ENCODE measurements at regions not wholly inside any gene's neighbourhood (a gene's known extent, or its start where the extent isn't known, plus 50 kb on each side); places are given as distances from the start of the nearest gene placed in this dataset.
A peak's percentile ranks its signal among the peaks of the same experiment; 100 is the strongest.

DNA sequence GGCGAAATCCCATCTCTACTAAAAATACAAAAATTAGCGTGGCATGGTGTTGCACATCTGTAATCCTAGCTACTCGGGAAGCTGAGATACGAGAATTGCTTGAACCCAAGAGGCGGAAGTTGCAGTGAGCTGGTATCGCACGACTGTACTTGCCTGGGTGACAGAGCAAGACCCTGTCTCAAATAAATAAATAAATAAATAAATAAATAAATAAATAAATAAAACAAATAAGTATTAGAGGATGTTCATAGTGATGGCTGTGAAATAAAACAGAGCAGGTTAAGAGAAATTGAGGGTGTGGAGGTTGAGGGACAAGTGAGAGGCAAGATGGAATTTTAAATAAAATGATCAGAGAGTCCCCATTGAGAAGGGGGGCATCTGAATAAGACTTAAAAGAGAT is 124.7 kb upstream of the DST start:
- Histone ChIP-seq H3K9me3 (ENCODE audit: control insufficient read depth, insufficient read depth, low read length) (no peaks in the 10 kb centered on the region), H3K4me1 (ENCODE audit: control insufficient read depth, insufficient read depth, low read length) (peaks cover 37% of the 10 kb centered on the region), H3K36me3 (ENCODE audit: control insufficient read depth, insufficient read depth, low read length) (no peaks in the 10 kb centered on the region), H3K27ac (ENCODE audit: low read depth, low read length) (no peak overlapping the region), H3K9ac (ENCODE audit: low read depth, low read length) (no peak overlapping the region), H3K4me3 (ENCODE audit: low read depth, low read length) (no peak overlapping the region), H3K27me3 (ENCODE audit: control insufficient read depth, insufficient read depth, low read length) (no peaks in the 10 kb centered on the region)

DNA sequence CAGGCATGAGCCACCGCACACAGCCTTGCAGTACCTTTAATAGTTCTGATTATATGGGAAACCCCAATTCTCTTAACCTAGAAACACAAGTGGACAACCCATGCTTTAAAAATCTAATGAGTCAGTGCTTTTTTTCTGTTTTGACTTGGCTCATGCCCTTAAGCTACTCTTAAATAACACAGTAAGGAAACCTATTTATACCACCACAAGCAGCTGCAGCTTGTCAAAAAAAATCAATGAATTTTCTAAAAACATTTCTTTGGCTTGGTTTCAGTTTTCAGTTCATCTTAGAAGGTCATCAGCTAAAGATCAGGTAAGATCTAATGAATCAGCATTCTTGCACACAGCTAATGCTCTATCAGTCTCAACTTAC is 124.1 kb upstream of the DST start:
- H3K27me3 ChIP-seq (ENCODE audit: control insufficient read depth, insufficient read depth, low read length), result no peaks in the 10 kb centered on the region
- no peak overlapping the region for H3K27ac ChIP-seq (ENCODE audit: low read depth, low read length)
- H3K9ac ChIP-seq (ENCODE audit: low read depth, low read length), result no peak overlapping the region
- no peaks in the 10 kb centered on the region for H3K36me3 ChIP-seq (ENCODE audit: control insufficient read depth, insufficient read depth, low read length)
- peaks cover 30% of the 10 kb centered on the region; the same call in 1 of the 2 replicates for H3K4me1 ChIP-seq (ENCODE audit: control insufficient read depth, insufficient read depth, low read length)
- no peaks in the 10 kb centered on the region for H3K9me3 ChIP-seq (ENCODE audit: control insufficient read depth, insufficient read depth, low read length)
- H3K4me3 ChIP-seq (ENCODE audit: low read depth, low read length), result no peak overlapping the region

DNA sequence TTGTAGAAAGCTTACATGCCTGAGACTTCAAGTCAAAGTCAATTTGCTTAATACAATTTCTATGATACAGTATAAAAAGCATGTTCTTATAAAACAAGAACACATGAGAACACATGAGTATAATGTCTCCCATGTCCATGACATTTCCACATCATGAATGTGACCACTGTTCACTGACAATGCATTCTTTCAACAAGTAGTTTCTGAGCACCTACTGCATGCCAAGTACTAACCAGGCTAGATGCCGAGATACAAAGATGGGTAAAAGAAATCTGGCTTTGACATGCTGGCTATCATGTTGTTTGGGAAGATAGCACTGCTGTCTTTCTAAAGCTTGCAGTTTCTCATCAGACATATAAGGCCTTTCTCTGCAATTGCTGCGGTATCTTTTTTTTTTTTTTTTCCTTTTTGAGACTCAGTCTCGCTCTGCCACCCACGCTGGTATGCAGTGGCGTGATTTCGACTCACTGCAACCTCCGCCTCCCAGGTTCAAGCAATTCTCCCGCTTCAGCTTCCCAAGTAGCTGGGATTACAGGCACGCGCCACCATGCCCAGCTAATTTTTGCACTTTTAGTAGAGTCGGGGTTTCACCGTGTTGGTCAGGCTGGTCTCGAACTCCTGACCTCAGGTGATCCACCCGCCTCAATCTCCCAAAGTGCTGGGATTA is 123.6 kb upstream of the DST start:
- no peaks in the 10 kb centered on the region for H3K36me3 ChIP-seq (ENCODE audit: control insufficient read depth, insufficient read depth, low read length)
- H3K27me3 ChIP-seq (ENCODE audit: control insufficient read depth, insufficient read depth, low read length), result no peaks in the 10 kb centered on the region

DNA sequence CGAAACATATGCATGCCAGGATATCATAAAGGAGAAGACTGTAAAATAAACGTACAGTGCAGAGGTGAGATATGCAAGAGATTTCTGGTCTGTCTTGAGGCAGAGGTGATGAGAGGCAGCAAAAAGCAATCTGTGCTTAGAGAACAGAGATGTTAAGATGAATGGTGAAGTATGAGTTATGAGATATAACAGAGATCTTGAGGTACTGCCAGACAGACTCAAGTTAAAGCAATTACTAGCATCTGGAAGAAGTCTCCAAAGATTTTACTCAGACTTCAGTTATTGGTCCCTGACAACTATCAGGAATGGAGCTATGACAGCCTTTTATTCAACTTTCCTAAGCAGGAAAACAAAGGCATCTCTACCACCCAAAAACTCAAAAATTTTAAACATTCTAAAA is 122.8 kb upstream of the DST start:
- Histone ChIP-seq H3K9ac (ENCODE audit: low read depth, low read length) (no peak overlapping the region), H3K36me3 (ENCODE audit: control insufficient read depth, insufficient read depth, low read length) (no peaks in the 10 kb centered on the region), H3K9me3 (ENCODE audit: control insufficient read depth, insufficient read depth, low read length) (no peaks in the 10 kb centered on the region), H3K27ac (ENCODE audit: low read depth, low read length) (no peak overlapping the region), H3K4me3 (ENCODE audit: low read depth, low read length) (no peak overlapping the region), H3K27me3 (ENCODE audit: control insufficient read depth, insufficient read depth, low read length) (no peaks in the 10 kb centered on the region), H3K4me1 (ENCODE audit: control insufficient read depth, insufficient read depth, low read length) (peaks cover 29% of the 10 kb centered on the region)

More for the DNA sequence above, 123.6 kb upstream of the DST start:
- Histone ChIP-seq H3K4me1 (ENCODE audit: control insufficient read depth, insufficient read depth, low read length) (peaks cover 26% of the 10 kb centered on the region; the same call in 1 of the 2 replicates), H3K9me3 (ENCODE audit: control insufficient read depth, insufficient read depth, low read length) (no peaks in the 10 kb centered on the region), H3K9ac (ENCODE audit: low read depth, low read length) (no peak overlapping the region), H3K27ac (ENCODE audit: low read depth, low read length) (no peak overlapping the region), H3K4me3 (ENCODE audit: low read depth, low read length) (no peak overlapping the region)

DNA sequence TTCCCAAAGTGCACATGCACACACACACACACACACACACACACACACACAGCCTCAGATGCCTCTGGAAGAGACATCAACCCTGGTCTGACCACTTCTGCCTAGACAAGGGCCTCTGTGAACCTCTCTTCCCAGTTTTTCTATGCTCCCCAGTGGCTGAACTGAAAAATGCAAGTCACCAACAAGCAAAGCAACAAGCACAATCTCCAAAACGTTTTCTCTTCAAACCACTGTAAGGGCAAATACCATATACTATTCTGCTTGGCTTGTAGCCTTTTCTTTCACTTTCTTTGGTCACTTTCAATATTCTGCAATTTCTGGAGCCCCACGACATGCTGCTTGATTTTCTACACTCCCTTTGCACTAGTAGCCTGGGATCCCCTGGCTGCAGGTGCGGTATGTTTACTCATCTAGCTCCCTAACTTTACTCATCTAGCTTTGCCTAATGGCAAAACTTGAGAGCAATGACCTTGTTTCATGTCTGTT is 121.4 kb upstream of the DST start:
- peak overlapping the region; percentile 39 for H3K27ac ChIP-seq (ENCODE audit: low read depth, low read length)
- peaks cover 39% of the 10 kb centered on the region for H3K4me1 ChIP-seq (ENCODE audit: control insufficient read depth, insufficient read depth, low read length)
- no peak overlapping the region for H3K4me3 ChIP-seq (ENCODE audit: low read depth, low read length)
- H3K9ac ChIP-seq (ENCODE audit: low read depth, low read length), result no peak overlapping the region
- H3K9me3 ChIP-seq (ENCODE audit: control insufficient read depth, insufficient read depth, low read length), result no peaks in the 10 kb centered on the region
- no peaks in the 10 kb centered on the region for H3K36me3 ChIP-seq (ENCODE audit: control insufficient read depth, insufficient read depth, low read length)
- no peaks in the 10 kb centered on the region for H3K27me3 ChIP-seq (ENCODE audit: control insufficient read depth, insufficient read depth, low read length)

DNA sequence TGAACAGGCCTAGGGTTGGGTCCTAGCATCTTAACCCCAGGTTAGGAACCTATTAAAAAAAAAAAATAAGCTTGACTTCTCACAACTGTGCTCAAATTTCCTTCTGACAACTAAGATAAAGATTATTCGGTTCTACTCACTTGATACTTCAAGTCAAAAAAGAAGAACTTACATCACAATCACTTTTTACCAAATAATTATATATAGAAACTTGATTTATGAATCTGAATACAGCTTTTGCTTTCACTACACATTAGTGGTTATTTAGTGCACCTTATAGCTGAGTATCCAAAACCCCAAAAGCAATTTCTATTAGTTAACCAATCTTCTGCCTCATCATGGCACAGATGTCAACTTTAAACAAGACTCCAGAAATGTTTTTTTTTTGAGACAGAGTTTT is 119.0 kb upstream of the DST start:
- no peaks in the 10 kb centered on the region for H3K27me3 ChIP-seq (ENCODE audit: control insufficient read depth, insufficient read depth, low read length)
- no peaks in the 10 kb centered on the region for H3K9me3 ChIP-seq (ENCODE audit: control insufficient read depth, insufficient read depth, low read length)
- H3K4me3 ChIP-seq (ENCODE audit: low read depth, low read length), result no peak overlapping the region
- no peaks in the 10 kb centered on the region for H3K36me3 ChIP-seq (ENCODE audit: control insufficient read depth, insufficient read depth, low read length)
- H3K27ac ChIP-seq (ENCODE audit: low read depth, low read length), result no peak overlapping the region
- no peak overlapping the region for H3K9ac ChIP-seq (ENCODE audit: low read depth, low read length)
- H3K4me1 ChIP-seq (ENCODE audit: control insufficient read depth, insufficient read depth, low read length), result peaks cover 50% of the 10 kb centered on the region

DNA sequence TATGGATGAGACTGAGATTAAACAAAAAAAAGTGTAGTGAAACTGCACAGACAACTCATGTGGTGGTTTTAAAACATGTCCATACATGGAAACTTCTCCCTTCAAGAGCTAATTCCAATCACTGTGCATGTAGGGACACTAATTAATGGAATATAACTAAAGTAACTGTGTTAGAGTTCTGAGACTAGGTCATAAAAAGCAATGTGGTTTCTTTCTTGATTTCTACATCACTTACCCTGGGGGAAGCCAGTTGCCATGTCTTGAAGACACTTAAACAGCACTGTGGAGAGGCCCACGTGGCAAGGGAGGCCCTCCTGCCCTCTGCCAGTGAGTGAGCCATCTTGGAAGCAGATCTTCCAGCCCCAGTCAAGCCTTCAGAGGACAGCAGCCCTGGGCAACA is 118.2 kb upstream of the DST start:
- Histone ChIP-seq H3K4me1 (ENCODE audit: control insufficient read depth, insufficient read depth, low read length) (peaks cover 54% of the 10 kb centered on the region), H3K9ac (ENCODE audit: low read depth, low read length) (no peak overlapping the region)

DNA sequence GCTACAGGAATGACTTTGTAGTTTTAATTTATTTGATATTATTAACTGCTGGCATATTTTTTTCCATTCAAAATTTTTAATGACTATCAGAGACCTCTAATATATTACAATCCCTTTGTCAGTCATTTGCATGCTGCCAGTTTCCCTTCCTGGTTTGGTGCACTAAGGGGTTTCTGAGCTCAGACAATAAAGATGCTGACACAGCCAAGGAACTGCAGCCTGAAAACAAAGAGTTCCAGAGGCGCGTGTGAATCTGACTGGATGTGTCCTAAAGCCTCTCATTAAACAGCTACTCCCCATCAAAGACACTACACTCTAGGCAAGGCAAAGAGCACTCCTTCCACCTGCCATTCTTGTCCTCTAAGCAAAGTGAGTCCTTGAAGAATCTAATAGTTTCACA is 116.8 kb upstream of the DST start:
- Histone ChIP-seq H3K27ac (ENCODE audit: low read depth, low read length) (peak overlapping the region; percentile 14), H3K36me3 (ENCODE audit: control insufficient read depth, insufficient read depth, low read length) (no peaks in the 10 kb centered on the region), H3K4me3 (ENCODE audit: low read depth, low read length) (no peak overlapping the region), H3K9ac (ENCODE audit: low read depth, low read length) (no peak overlapping the region), H3K4me1 (ENCODE audit: control insufficient read depth, insufficient read depth, low read length) (peaks cover 61% of the 10 kb centered on the region), H3K27me3 (ENCODE audit: control insufficient read depth, insufficient read depth, low read length) (no peaks in the 10 kb centered on the region), H3K9me3 (ENCODE audit: control insufficient read depth, insufficient read depth, low read length) (no peaks in the 10 kb centered on the region)

More for the DNA sequence above, 118.2 kb upstream of the DST start:
- Histone ChIP-seq H3K36me3 (ENCODE audit: control insufficient read depth, insufficient read depth, low read length) (no peaks in the 10 kb centered on the region), H3K27ac (ENCODE audit: low read depth, low read length) (no peak overlapping the region), H3K9me3 (ENCODE audit: control insufficient read depth, insufficient read depth, low read length) (no peaks in the 10 kb centered on the region), H3K4me3 (ENCODE audit: low read depth, low read length) (no peak overlapping the region), H3K27me3 (ENCODE audit: control insufficient read depth, insufficient read depth, low read length) (no peaks in the 10 kb centered on the region)

DNA sequence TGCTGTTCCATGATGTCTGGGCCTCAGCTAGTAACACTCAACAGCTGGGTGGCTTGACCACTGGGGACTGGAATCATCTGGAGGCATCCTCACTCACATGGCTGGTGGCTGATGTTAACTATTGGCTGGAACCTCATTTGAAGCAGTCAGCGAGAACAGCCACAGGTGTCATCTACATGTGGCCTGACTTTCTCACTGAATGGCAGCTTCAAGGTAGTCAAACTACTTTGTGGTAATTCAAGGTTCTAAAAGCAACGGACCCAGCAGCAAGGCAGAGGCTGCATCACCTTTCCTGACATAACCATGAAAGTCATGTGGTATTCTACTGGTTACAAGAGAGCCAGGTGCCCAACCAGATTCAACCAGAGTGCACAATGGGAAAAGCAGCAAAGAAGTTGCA is 115.9 kb upstream of the DST start:
- Histone ChIP-seq H3K27ac (ENCODE audit: low read depth, low read length) (peak overlapping the region; percentile 56), H3K9me3 (ENCODE audit: control insufficient read depth, insufficient read depth, low read length) (no peaks in the 10 kb centered on the region), H3K4me1 (ENCODE audit: control insufficient read depth, insufficient read depth, low read length) (peaks cover 68% of the 10 kb centered on the region), H3K4me3 (ENCODE audit: low read depth, low read length) (no peak overlapping the region), H3K9ac (ENCODE audit: low read depth, low read length) (no peak overlapping the region), H3K36me3 (ENCODE audit: control insufficient read depth, insufficient read depth, low read length) (no peaks in the 10 kb centered on the region), H3K27me3 (ENCODE audit: control insufficient read depth, insufficient read depth, low read length) (no peaks in the 10 kb centered on the region)

DNA sequence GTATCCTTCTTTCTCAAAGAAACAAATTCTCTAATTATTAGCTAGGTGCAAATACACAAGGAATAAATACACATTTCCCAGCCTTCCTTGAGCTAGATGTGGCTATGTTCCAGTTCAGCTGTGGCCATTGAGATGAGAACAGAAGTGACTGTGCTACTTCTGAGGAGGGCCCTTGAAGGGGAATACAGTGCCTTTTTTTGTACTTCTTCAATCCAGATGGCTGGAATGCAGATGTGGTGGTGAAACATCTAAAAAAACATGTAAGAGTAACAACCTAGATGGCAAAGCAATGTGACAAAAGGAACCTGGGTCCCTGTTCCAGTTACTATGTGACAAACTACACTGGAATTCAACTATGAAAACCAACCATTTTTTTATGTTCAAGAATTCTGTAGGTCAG is 115.4 kb upstream of the DST start:
- peak overlapping the region; percentile 56 for H3K27ac ChIP-seq (ENCODE audit: low read depth, low read length)
- H3K4me1 ChIP-seq (ENCODE audit: control insufficient read depth, insufficient read depth, low read length), result peaks cover 72% of the 10 kb centered on the region

DNA sequence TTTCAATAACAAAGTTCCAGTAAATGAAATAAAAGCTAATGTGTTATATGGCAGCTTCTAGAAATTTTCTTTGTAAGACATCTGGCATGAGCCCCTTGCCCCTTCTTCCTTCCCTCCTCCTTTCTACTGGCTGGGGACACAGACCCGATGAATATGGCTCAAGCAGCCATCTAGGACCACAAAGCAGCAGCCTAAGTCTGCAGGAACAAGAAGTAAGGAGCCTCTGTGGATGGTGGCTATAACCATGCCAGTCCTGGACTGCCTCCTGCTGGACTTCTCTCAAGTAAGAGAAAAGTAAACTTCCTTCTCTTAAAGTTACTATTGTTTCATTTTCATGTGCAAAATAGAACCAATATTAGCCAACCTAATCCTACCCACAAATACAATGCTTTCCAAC is 114.9 kb upstream of the DST start:
- H3K9ac ChIP-seq (ENCODE audit: low read depth, low read length), result no peak overlapping the region
- peaks cover 74% of the 10 kb centered on the region for H3K4me1 ChIP-seq (ENCODE audit: control insufficient read depth, insufficient read depth, low read length)

More for the DNA sequence above, 115.4 kb upstream of the DST start:
- Histone ChIP-seq H3K27me3 (ENCODE audit: control insufficient read depth, insufficient read depth, low read length) (no peaks in the 10 kb centered on the region), H3K4me3 (ENCODE audit: low read depth, low read length) (no peak overlapping the region), H3K9ac (ENCODE audit: low read depth, low read length) (no peak overlapping the region), H3K36me3 (ENCODE audit: control insufficient read depth, insufficient read depth, low read length) (no peaks in the 10 kb centered on the region), H3K9me3 (ENCODE audit: control insufficient read depth, insufficient read depth, low read length) (no peaks in the 10 kb centered on the region)

More for the DNA sequence above, 114.9 kb upstream of the DST start:
- H3K4me3 ChIP-seq (ENCODE audit: low read depth, low read length), result no peak overlapping the region
- H3K36me3 ChIP-seq (ENCODE audit: control insufficient read depth, insufficient read depth, low read length), result no peaks in the 10 kb centered on the region
- H3K9me3 ChIP-seq (ENCODE audit: control insufficient read depth, insufficient read depth, low read length), result no peaks in the 10 kb centered on the region
- no peaks in the 10 kb centered on the region for H3K27me3 ChIP-seq (ENCODE audit: control insufficient read depth, insufficient read depth, low read length)
- peak overlapping the region; percentile 56 for H3K27ac ChIP-seq (ENCODE audit: low read depth, low read length)

Measured in HUES48 (cell line).